T-cell (primary cell): ENCODE measurements at regions not wholly inside any gene's neighbourhood (a gene's known extent, or its start where the extent isn't known, plus 50 kb on each side); places are given as distances from the start of the nearest gene placed in this dataset.

Source experiments
- ATAC-seq, 4 experiments: fragments of 200-7000 bp in 3 of 4; fragments of 150-1000 bp in 1 of 4; cut with Tn5 transposase; replicated peaks in 1 of 4; 1 replicate in 3 of 4; 2 replicates in 1 of 4; pipeline ENCODE4 v1.10.0; 2021; ENCODE audit warnings: moderate library complexity in 3 of 4, mild to moderate bottlenecking in 2 of 4, moderate number of reproducible peaks in 1 of 4
- CTCF ChIA-PET, 2 donors: fragments of 300-600 bp; sonication (Branson Sonifier 250); formaldehyde crosslinking; loops; one replicate each; lab custom pipeline; 2022; ENCODE audit warnings: antibody characterized with exemption in 2 of 2; lab: Charles Lee
- POLR2A ChIA-PET, 2 donors: fragments of 300-600 bp; sonication (Branson Sonifier 250); formaldehyde crosslinking; loops; one replicate each; lab custom pipeline; 2022; ENCODE audit warnings: antibody characterized with exemption in 2 of 2; lab: Charles Lee
- DNase-seq, 35 experiments: peaks; one replicate each; pipeline versions ENCODE4 v3.0.0 to v3.0.0-alpha.2; 2013 to 2023
- H3K27ac ChIP-seq: one replicate; pipeline ENCODE4 v1.5.1; 2013; ENCODE audit warnings: low read length
- H3K27me3 ChIP-seq, 2 experiments: replicated peaks in 1 of 2; 1 replicate in 1 of 2; 2 replicates in 1 of 2; pipeline versions ENCODE4 v1.6.1 to v1.7.0; 2013; ENCODE audit warnings: low read length in 1 of 2, mixed read lengths in 1 of 2; ENCODE audit not compliant: control insufficient read depth in 2 of 2, insufficient read depth in 2 of 2; ENCODE audit errors: extremely low read depth in 1 of 2
- H3K36me3 ChIP-seq, 2 donors: 1 replicate in 1 of 2; 2 replicates in 1 of 2; pipeline versions ENCODE4 v1.6.1 to v1.7.0; 2013; ENCODE audit warnings: low read length in 1 of 2; ENCODE audit not compliant: control insufficient read depth in 2 of 2, insufficient read depth in 1 of 2; ENCODE audit errors: extremely low read depth in 1 of 2
- H3K4me1 ChIP-seq, 2 experiments: 1 replicate in 1 of 2; 2 replicates in 1 of 2; pipeline versions ENCODE4 v1.6.1 to v1.7.0; 2013; ENCODE audit warnings: low read length in 2 of 2, mixed read lengths in 1 of 2; ENCODE audit not compliant: insufficient read depth in 2 of 2, control insufficient read depth in 1 of 2; ENCODE audit errors: extremely low read depth in 1 of 2
- H3K4me3 ChIP-seq, 2 donors: 1 replicate in 1 of 2; 2 replicates in 1 of 2; pipeline versions ENCODE4 v1.5.1 to v1.7.0; 2013; ENCODE audit warnings: mild to moderate bottlenecking in 2 of 2, low read length in 1 of 2, moderate library complexity in 1 of 2; ENCODE audit not compliant: control insufficient read depth in 1 of 2; ENCODE audit errors: extremely low read depth in 1 of 2
- H3K9me3 ChIP-seq: 2 replicates; pipeline ENCODE4 v1.7.0; 2013
- H3K27ac Mint-ChIP-seq, 2 donors: one replicate each; pipeline ENCODE4 v1.8.0; 2020 to 2021; ENCODE audit warnings: mild to moderate bottlenecking in 2 of 2, mixed read lengths in 2 of 2
- H3K27me3 Mint-ChIP-seq, 2 donors: one replicate each; pipeline ENCODE4 v1.8.0; 2021 to 2022; ENCODE audit warnings: mixed read lengths in 2 of 2
- H3K36me3 Mint-ChIP-seq: one replicate; pipeline ENCODE4 v1.8.0; 2021; ENCODE audit warnings: mixed read lengths
- H3K4me1 Mint-ChIP-seq, 3 donors: one replicate each; pipeline ENCODE4 v1.8.0; 2020 to 2022; ENCODE audit warnings: mixed read lengths in 3 of 3, mild to moderate bottlenecking in 1 of 3
- H3K4me3 Mint-ChIP-seq, 3 donors: one replicate each; pipeline ENCODE4 v1.8.0; 2020 to 2022; ENCODE audit warnings: mild to moderate bottlenecking in 3 of 3, mixed read lengths in 3 of 3, moderate library complexity in 3 of 3
- H3K9me3 Mint-ChIP-seq, 3 donors: one replicate each; pipeline ENCODE4 v1.8.0; 2020 to 2022; ENCODE audit warnings: mixed read lengths in 3 of 3
- WGBS: methylation state at CpG from one replicate; pipeline ENCODE4 v1.1.5; 2013; ENCODE audit warnings: missing lambda C conversion rate; ENCODE audit not compliant: insufficient coverage; 5-methylcytosine and 5-hydroxymethylcytosine counted together

DNA sequence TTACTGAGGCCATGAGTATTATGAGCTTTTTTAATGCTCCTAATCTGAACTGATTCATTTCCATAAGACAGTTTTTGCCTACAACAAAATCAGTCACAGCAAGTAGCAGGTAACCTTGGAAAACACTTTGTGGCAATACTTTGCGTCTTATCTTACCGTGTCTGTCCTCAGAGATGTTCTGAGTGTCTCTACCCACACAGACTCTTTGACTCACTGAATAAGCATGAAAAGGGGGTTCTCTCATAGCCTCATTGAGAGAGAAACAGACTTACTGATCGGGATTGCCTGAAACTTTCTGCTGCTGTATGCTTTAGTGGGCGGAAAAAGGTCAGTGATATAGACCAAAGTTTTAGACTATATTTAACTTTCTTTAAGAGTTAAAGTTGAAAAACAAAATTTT lies 92.6 kb downstream of the MYL12B start:
- Mint-ChIP-seq H3K4me1 (peaks cover 11 to 12% (median 12%) of the 10 kb centered on the region in 3 donors), H3K27me3 (no peaks in the 10 kb centered on the region), H3K4me3 (no peak overlapping the region), H3K36me3 (no peaks in the 10 kb centered on the region), H3K9me3 (no peaks in the 10 kb centered on the region), H3K27ac (no peak overlapping the region)
- ATAC-seq (no peak), DNase-seq (no peak)
- Histone ChIP-seq H3K9me3 (no peaks in the 10 kb centered on the region), H3K27me3 (peaks cover 0 to 9% of the 10 kb centered on the region in 2 experiments), H3K36me3 (no peaks in the 10 kb centered on the region), H3K27ac (no peak overlapping the region), H3K4me1 (no peaks in the 10 kb centered on the region), H3K4me3 (no peak overlapping the region)
- CTCF ChIA-PET, result no interaction called here
- WGBS, result 13% methylated on average over 2 of the region's 4 CpGs
- POLR2A ChIA-PET, result interaction anchor here in 1 of 2 donors (0.5 kb wide), 1 partner anchor 56 kb away, joined by 3 read pairs; no protein-coding TSS in a partner anchor

DNA sequence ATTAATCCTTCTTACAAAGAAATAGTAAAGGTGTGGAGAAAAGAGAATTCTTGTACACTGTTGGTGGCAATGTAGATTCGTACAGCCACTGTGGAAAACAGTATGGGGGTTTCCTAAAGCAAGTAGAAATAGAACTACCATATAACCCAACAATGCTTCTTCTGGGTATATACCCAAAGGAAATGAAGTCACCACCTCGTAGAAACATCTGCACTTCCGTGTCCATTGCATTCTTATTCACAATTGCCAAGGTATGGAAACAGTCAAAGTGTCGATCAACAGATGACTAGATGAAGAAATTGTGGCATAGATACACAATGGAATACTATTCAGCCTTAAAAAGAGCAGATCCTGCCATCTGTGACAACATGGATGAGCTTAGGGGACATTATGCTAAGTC lies 93.4 kb upstream of the TGIF1 start:
- no peaks in the 10 kb centered on the region for H3K9me3 Mint-ChIP-seq
- no peaks in the 10 kb centered on the region for H3K36me3 Mint-ChIP-seq
- H3K27me3 Mint-ChIP-seq, result no peaks in the 10 kb centered on the region
- H3K27ac ChIP-seq, result no peak overlapping the region
- ChIA-PET POLR2A (interaction anchor here in 1 of 2 donors (0.6 kb wide), 1 partner anchor 697 kb away, joined by 4 read pairs; no protein-coding TSS in a partner anchor), CTCF (no interaction called here)
- ATAC-seq, result peak in 1 of 4 experiments; percentile 51
- no peaks in the 10 kb centered on the region for H3K4me1 ChIP-seq
- no peak overlapping the region for H3K27ac Mint-ChIP-seq
- no peaks in the 10 kb centered on the region for H3K36me3 ChIP-seq
- no CpG with 5 or more reads among the region's 4 CpGs for WGBS
- no peak for DNase-seq
- H3K4me1 Mint-ChIP-seq, result peaks cover 11 to 12% (median 12%) of the 10 kb centered on the region in 3 donors
- no peak overlapping the region for H3K4me3 Mint-ChIP-seq
- peaks cover 0 to 9% of the 10 kb centered on the region in 2 experiments for H3K27me3 ChIP-seq
- H3K4me3 ChIP-seq, result no peak overlapping the region
- H3K9me3 ChIP-seq, result no peaks in the 10 kb centered on the region

DNA sequence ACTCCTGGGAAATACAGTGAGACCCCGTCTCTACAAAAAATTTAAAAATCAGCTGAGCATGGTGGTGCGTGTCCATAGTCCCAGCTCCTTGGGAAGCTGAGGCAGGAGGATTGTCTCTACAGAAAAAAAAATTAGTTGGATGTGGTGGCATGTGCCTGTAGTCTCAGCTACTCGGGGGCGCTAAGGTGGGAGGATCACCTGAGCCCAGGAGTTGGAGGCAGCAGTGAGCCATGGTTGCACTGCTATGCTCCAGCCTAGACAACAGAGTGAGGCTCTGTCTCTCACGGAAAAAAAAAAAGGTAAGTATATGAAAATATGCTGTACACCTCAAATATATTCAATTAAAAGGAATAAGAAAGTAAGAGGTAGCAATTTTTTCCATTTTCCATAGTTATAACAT lies 92.5 kb upstream of the TGIF1 start:
- H3K4me3 ChIP-seq, result no peak overlapping the region
- WGBS, result 96% methylated on average over 2 of the region's 5 CpGs
- CTCF ChIA-PET, result interaction anchor here in 1 of 2 donors (0.5 kb wide), 1 partner anchor 237 kb away, joined by 10 read pairs; no protein-coding TSS in a partner anchor
- no peak overlapping the region for H3K27ac ChIP-seq
- Mint-ChIP-seq H3K9me3 (no peaks in the 10 kb centered on the region), H3K36me3 (no peaks in the 10 kb centered on the region), H3K4me3 (no peak overlapping the region), H3K27me3 (no peaks in the 10 kb centered on the region), H3K4me1 (peaks cover 11 to 12% (median 12%) of the 10 kb centered on the region in 3 donors), H3K27ac (no peak overlapping the region)
- H3K4me1 ChIP-seq, result no peaks in the 10 kb centered on the region
- no peaks in the 10 kb centered on the region for H3K36me3 ChIP-seq
- POLR2A ChIA-PET, result interaction anchor here in 1 of 2 donors (0.6 kb wide), 1 partner anchor 13 kb away, joined by 3 read pairs; no protein-coding TSS in a partner anchor
- no peaks in the 10 kb centered on the region for H3K9me3 ChIP-seq
- H3K27me3 ChIP-seq, result peaks cover 0 to 8% of the 10 kb centered on the region in 2 experiments
- ATAC-seq (no peak), DNase-seq (no peak)

DNA sequence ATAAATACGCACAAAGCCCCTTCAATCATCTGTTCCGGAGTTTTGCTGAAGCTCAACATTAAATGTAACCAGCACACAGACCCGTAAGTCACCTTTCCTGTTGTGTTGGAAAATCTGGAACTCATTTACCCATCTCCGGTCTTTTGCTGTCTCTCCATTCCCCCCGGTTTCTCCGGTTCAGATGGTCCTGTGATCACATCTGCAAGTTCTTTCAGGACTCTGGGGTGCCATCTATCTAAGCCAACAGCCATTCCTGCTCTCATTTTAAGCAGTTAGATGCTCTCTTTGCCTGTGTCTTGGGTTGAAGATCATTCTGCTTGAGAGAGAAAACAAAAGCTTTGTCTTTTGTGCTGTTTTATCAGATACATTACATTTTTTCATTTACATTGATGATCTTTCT lies 91.7 kb upstream of the TGIF1 start:
- Mint-ChIP-seq H3K36me3 (no peaks in the 10 kb centered on the region), H3K4me3 (no peak overlapping the region), H3K9me3 (no peaks in the 10 kb centered on the region), H3K27me3 (no peaks in the 10 kb centered on the region), H3K27ac (peak overlapping the region in 1 of 2 donors; percentile 2), H3K4me1 (peaks cover 11 to 12% (median 12%) of the 10 kb centered on the region in 3 donors)
- H3K9me3 ChIP-seq, result no peaks in the 10 kb centered on the region
- 88% methylated on average over 4 of the region's 6 CpGs for WGBS
- no peaks in the 10 kb centered on the region for H3K36me3 ChIP-seq
- DNase-seq (no peak), ATAC-seq (no peak)
- H3K27ac ChIP-seq, result no peak overlapping the region
- ChIA-PET CTCF (interaction anchor here in 1 of 2 donors (0.6 kb wide), 1 partner anchor 69 kb away, joined by 3 read pairs; no protein-coding TSS in a partner anchor), POLR2A (interaction anchor here in 1 of 2 donors (0.6 kb wide), 1 partner anchor 14 kb away, joined by 3 read pairs; no protein-coding TSS in a partner anchor)
- peaks cover 0 to 6% of the 10 kb centered on the region in 2 experiments for H3K27me3 ChIP-seq
- H3K4me3 ChIP-seq, result no peak overlapping the region
- H3K4me1 ChIP-seq, result no peaks in the 10 kb centered on the region

DNA sequence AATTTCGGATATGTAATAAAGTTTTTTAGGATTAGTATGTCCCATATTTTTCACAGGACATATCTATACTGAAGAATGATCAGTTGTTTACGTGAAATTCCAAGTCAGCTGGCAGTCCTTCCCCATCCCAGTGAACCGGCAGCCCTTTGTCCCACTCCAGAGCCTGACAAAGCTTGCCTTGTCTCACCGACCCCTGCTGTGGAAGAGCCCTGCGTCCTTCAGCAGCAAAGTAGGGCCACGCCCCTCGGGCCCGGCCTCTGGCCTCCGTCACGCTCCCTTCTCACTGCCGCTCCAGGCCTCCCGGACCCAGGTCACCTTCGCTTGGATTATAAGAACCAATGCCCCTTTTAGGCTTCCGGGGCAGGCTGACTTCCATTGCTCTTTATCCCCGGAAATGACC lies 89.8 kb upstream of the TGIF1 start:
- peaks cover 11 to 12% (median 12%) of the 10 kb centered on the region in 3 donors for H3K4me1 Mint-ChIP-seq
- H3K9me3 Mint-ChIP-seq, result no peaks in the 10 kb centered on the region
- ChIA-PET POLR2A (no interaction called here), CTCF (no interaction called here)
- Histone ChIP-seq H3K27me3 (peaks cover 0 to 2% of the 10 kb centered on the region in 2 experiments), H3K4me1 (no peaks in the 10 kb centered on the region), H3K9me3 (no peaks in the 10 kb centered on the region), H3K27ac (no peak overlapping the region), H3K36me3 (no peaks in the 10 kb centered on the region), H3K4me3 (no peak overlapping the region)
- H3K27me3 Mint-ChIP-seq, result peaks cover 4 to 6% of the 10 kb centered on the region in 2 donors
- 93% methylated on average over 13 of the region's 15 CpGs for WGBS
- DNase-seq, result no peak
- no peaks in the 10 kb centered on the region for H3K36me3 Mint-ChIP-seq
- H3K27ac Mint-ChIP-seq, result no peak overlapping the region
- H3K4me3 Mint-ChIP-seq, result no peak overlapping the region
- ATAC-seq, result no peak

DNA sequence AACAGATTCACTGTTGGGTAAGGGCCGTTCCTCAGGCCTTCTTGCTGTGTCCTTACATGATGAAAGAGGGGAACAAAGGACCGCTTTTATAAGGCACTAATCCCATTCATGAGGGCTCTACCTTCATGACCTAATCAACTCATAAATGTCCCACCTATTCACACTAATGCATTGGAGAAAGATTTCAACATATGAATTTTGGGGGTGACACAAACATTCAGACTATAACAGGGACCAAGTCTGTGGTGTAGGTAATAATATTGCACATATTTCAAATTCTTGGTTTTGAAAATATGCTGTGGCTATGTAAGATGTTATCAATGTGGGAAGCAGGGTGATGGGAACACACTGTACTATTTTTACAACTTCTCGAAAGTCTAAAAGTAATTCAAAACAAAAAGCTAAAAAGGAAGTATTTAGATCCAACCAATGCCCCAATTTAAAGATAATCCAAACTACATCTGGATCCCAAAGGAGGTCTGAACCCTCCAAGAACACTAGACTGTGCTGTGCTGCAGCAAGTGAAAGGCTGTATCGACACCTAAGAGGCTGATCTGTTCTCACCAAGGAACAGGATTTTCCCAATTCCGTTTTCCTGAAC lies 82.4 kb upstream of the TGIF1 start:
- ChIA-PET POLR2A (no interaction called here), CTCF (no interaction called here)
- no peak overlapping the region for H3K27ac ChIP-seq
- WGBS, result 39% methylated on average over 3 of the region's 5 CpGs
- no peaks in the 10 kb centered on the region for H3K9me3 ChIP-seq
- H3K27me3 ChIP-seq, result no peaks in the 10 kb centered on the region
- DNase-seq (no peak), ATAC-seq (no peak)
- Mint-ChIP-seq H3K27me3 (peaks cover 4 to 6% of the 10 kb centered on the region in 2 donors), H3K4me1 (no peaks in the 10 kb centered on the region), H3K4me3 (no peak overlapping the region), H3K36me3 (no peaks in the 10 kb centered on the region), H3K9me3 (peaks cover 0 to 3% (median 0%) of the 10 kb centered on the region in 3 donors), H3K27ac (no peak overlapping the region)
- H3K4me3 ChIP-seq, result no peak overlapping the region
- H3K4me1 ChIP-seq, result no peaks in the 10 kb centered on the region
- H3K36me3 ChIP-seq, result no peaks in the 10 kb centered on the region
